Colonic mucosa (tissue), 4 donors: ENCODE measurements at regions not wholly inside any gene's neighbourhood (a gene's known extent, or its start where the extent isn't known, plus 50 kb on each side); places are given as distances from the start of the nearest gene placed in this dataset.
"Not testable (repeated sequence)": the region's sequence is repeated elsewhere in the genome, so short reads cannot be mapped to it uniquely, and the experiment has no call there.

Source experiments
- DNase-seq: peaks from one replicate; pipeline ENCODE4 v3.0.0-alpha.2; 2020
- H3K27ac ChIP-seq: fragments of 200-600 bp; one replicate; pipeline ENCODE4 v1.8.0; 2021
- H3K27me3 ChIP-seq: fragments of 200-600 bp; one replicate; pipeline ENCODE4 v1.8.0; 2021
- H3K36me3 ChIP-seq: fragments of 200-600 bp; one replicate; pipeline ENCODE4 v1.8.0; 2021
- H3K4me1 ChIP-seq: fragments of 200-600 bp; one replicate; pipeline ENCODE4 v1.8.0; 2021; ENCODE audit warnings: mild to moderate bottlenecking
- H3K4me3 ChIP-seq: fragments of 200-600 bp; one replicate; pipeline ENCODE4 v1.8.0; 2021
- H3K9ac ChIP-seq, 2 donors: one replicate each; pipeline ENCODE4 v1.7.0; 2013; ENCODE audit warnings: control low read depth in 2 of 2, low read depth in 2 of 2, low read length in 2 of 2
- H3K9me3 ChIP-seq: fragments of 200-600 bp; one replicate; pipeline ENCODE4 v1.8.0; 2021
- intact Hi-C: fragments of 100-400 bp; cut with DNase I; formaldehyde crosslinking; loops from one replicate; pipeline ENCODE4 v1.14.1; 2022
- TF ChIP-seq, protein P1 (sequence below): fragments of 200-600 bp; IDR thresholded peaks from one replicate; pipeline ENCODE4 v1.8.0; 2022; ENCODE audit warnings: antibody characterized with exemption, mild to moderate bottlenecking
- donor health status: healthy.
- donor health status: DM: no; HTN: no; CAD: no.
- donor health status: DM: no; HTN: no; CAD: no.

DNA sequence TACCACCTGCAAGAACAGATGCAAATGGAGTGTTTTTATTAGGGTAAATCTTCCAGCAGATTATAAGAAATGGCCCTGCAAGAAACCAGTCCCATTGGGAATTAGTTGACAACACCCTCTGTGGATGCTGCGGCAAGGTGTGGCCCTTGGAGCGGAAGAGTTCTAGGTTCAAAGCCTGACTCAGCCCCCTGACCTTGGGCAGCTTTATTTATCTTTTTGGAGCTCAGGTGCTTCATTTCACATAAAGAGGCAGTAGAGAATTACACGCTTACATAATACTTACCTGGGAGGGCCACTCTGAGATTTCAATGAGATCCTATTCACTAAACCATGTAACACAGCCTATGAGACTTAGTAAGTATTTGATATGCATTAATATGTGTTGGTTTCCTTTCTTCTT is 318.2 kb upstream of the SOX9 start:
- Histone ChIP-seq H3K27me3 (no peaks in the 10 kb centered on the region), H3K27ac (no peak overlapping the region), H3K4me3 (no peak overlapping the region), H3K9me3 (no peaks in the 10 kb centered on the region), H3K36me3 (no peaks in the 10 kb centered on the region), H3K9ac (no peak overlapping the region), H3K4me1 (no peaks in the 10 kb centered on the region)
- TF ChIP-seq, protein P1, sequence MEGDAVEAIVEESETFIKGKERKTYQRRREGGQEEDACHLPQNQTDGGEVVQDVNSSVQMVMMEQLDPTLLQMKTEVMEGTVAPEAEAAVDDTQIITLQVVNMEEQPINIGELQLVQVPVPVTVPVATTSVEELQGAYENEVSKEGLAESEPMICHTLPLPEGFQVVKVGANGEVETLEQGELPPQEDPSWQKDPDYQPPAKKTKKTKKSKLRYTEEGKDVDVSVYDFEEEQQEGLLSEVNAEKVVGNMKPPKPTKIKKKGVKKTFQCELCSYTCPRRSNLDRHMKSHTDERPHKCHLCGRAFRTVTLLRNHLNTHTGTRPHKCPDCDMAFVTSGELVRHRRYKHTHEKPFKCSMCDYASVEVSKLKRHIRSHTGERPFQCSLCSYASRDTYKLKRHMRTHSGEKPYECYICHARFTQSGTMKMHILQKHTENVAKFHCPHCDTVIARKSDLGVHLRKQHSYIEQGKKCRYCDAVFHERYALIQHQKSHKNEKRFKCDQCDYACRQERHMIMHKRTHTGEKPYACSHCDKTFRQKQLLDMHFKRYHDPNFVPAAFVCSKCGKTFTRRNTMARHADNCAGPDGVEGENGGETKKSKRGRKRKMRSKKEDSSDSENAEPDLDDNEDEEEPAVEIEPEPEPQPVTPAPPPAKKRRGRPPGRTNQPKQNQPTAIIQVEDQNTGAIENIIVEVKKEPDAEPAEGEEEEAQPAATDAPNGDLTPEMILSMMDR, result no peak
- no peak for DNase-seq
- intact Hi-C loops, result no loop called here

GRCh38 chr17:71803656-71804284 is 317.1 kb upstream of the SOX9 start:
- H3K9ac ChIP-seq, result no peak overlapping the region
- no peaks in the 10 kb centered on the region for H3K36me3 ChIP-seq
- no peak for DNase-seq
- intact Hi-C loops, result no loop called here
- H3K4me1 ChIP-seq, result no peaks in the 10 kb centered on the region
- no peaks in the 10 kb centered on the region for H3K9me3 ChIP-seq
- H3K27me3 ChIP-seq, result no peaks in the 10 kb centered on the region
- no peak overlapping the region for H3K4me3 ChIP-seq
- TF ChIP-seq, protein P1, result no peak
- no peak overlapping the region for H3K27ac ChIP-seq

DNA sequence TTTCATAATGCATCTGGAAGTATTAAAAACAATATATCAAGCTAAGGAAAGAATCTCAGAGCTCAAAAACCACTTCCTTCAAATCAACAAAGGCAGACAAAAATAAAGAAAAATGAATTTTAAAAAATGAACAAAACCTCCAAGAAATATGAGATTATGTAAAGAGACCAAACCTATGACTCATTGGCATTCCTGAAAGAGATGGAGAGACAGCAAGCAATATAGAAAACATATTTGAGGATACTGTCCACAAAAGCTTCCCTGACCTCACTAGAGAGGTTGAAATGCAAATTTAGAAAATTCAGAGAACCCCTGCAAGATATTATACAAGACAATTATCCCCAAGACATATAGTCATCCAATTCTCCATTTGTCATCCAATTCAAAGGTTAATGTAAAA is 311.3 kb upstream of the SOX9 start:
- Histone ChIP-seq H3K27me3 (no peaks in the 10 kb centered on the region), H3K36me3 (no peaks in the 10 kb centered on the region), H3K27ac (no peak overlapping the region), H3K4me3 (no peak overlapping the region), H3K4me1 (no peaks in the 10 kb centered on the region), H3K9me3 (no peaks in the 10 kb centered on the region), H3K9ac (no peak overlapping the region)
- intact Hi-C loops, result no loop called here
- no peak for DNase-seq
- TF ChIP-seq, protein P1, result no peak

GRCh38 chr17:71813861-71814260 is 307.0 kb upstream of the SOX9 start:
- DNase-seq, intact Hi-C loops, H3K27ac ChIP-seq, H3K9me3 ChIP-seq, H3K27me3 ChIP-seq, H3K36me3 ChIP-seq, H3K4me1 ChIP-seq, H3K4me3 ChIP-seq, H3K9ac ChIP-seq: not testable (repeated sequence)

DNA sequence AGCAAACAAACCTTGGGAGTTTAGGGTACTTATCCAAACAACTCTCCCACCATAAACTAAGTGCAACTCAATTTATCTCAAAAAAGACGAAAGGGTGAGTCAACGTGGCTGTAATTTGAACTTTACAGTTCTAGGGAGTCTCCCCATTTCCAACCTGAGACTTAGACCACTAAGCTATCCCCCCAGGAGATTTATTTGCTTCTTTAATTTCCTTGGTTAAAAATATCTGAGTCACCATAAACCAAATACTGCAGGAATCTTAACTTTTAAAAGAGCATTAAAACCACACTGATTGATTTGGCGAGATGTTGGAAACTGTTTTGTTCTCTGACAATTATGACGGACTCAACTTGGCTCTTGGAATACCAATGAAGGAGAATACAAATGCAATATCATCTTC is 299.3 kb upstream of the SOX9 start:
- TF ChIP-seq, protein P1, result no peak
- no peak overlapping the region for H3K9ac ChIP-seq
- intact Hi-C loops, result no loop called here
- H3K27me3 ChIP-seq, result no peaks in the 10 kb centered on the region
- no peaks in the 10 kb centered on the region for H3K4me1 ChIP-seq
- no peaks in the 10 kb centered on the region for H3K36me3 ChIP-seq
- H3K27ac ChIP-seq, result no peak overlapping the region
- H3K9me3 ChIP-seq, result no peaks in the 10 kb centered on the region
- H3K4me3 ChIP-seq, result no peak overlapping the region
- DNase-seq, result no peak

DNA sequence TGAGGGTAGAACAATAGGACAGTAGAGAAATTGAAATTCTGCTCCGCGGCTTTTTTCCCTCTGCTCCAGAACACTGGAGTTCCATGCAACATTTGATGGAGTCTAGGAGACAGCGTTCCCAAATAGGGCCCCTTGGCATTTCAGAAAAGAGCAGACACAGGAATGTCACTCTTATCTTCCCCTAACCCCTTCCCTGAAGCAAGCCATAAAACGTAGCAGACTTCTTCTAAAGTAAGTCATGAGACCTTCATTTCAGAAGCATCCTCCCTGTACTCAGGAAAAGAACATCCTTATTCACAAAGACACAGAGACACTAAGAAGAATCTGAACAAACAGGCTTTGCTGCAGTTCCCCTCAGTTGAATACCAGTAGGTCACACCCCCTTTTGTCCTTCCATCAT is 296.1 kb upstream of the SOX9 start:
- intact Hi-C loops, result no loop called here

More for the DNA sequence above, 296.1 kb upstream of the SOX9 start:
- Histone ChIP-seq H3K27me3 (no peaks in the 10 kb centered on the region), H3K9me3 (no peaks in the 10 kb centered on the region), H3K9ac (no peak overlapping the region), H3K27ac (no peak overlapping the region), H3K36me3 (no peaks in the 10 kb centered on the region), H3K4me1 (no peaks in the 10 kb centered on the region), H3K4me3 (no peak overlapping the region)
- TF ChIP-seq, protein P1, result no peak
- no peak for DNase-seq
